ENCODE measurements at regions not wholly inside any gene's neighbourhood (a gene's known extent, or its start where the extent isn't known, plus 50 kb on each side); places are given as distances from the start of the nearest gene placed in this dataset.
"Not testable (repeated sequence)": the region's sequence is repeated elsewhere in the genome, so short reads cannot be mapped to it uniquely, and the experiment has no call there.

DNA sequence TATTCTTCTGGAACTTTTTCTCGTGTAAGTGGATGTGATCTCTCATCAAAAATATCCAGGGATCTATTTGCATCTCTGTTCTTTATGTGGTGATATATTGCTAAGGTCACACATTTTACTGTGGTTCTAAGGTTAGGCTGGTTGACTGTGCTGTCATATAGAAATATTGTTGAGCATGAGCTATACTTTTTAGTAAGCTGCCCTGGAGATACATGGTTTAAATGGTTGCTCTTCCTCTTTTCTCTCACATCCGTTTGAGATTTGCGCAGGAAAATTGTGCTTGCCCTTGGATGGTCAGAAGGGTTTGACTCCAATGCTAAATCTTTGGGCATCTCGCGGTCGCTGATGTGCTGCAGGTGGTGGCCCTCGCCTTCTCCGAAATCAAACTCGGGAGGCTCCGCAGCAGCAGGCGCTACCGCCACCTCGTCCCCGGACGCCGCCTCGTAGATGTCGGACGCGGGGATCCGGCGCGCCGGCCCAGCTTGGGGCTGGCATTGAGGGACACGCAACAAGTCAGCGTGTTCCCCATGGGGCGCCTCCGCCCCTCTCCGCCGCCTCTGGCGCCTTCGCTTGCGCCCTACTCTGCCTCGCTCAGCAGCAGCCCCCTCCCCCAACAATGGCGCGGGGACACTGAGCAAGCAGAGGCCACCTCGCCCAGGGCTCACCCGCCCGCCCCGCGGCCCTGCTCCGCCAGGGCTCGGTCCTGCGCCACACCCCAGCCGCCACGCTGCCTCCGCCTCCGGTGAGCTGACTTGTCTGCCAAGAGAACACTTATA is 154.5 kb downstream of the MSN start:
- peak overlapping the region; percentile 3; the same call in 1 of the 2 replicates for H3K4me3 ChIP-seq (ENCODE audit: low read length)
- no peak for TF ChIP-seq ZNF274 (IDR thresholded peaks at IDR 0.05; ENCODE audit: low read depth, low read length)

DNA sequence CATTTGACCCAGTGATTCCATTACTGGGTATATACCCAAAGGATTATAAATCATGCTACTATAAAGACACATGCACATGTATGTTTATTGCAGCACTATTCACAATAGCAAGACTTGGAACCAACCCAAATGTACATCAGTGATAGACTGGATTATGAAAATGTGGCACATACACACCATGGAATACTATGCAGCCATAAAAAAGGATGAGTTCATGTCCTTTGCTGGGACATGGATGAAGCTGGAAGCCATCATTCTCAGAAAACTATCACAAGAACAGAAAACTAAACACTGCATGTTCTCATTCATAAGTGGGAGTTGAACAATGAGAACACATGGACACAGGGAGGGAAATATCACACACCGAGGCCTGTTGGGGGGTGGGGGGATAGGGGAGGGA is 152.5 kb downstream of the MSN start:
- not testable (repeated sequence) for H3K4me3 ChIP-seq (ENCODE audit: low read length)

DNA sequence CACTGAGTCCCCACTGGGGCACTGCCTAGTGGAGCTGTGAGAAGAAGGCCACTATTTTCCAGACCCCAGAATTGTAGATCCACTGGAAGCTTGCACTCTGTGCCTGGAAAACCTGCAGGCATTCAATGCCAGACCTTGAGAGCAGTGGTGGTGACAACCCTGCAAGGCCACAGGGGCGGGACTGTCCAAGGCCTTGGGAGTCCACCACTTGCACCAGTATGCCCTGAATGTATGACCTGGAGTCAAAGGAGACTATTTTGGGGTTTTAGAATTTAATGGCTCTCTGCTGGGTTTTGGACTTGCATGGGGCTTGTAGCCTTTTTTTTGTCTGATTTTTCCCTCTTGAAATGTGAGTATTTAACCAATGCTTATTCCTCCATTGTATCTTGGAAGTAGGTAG is 145.8 kb downstream of the MSN start:
- no peak overlapping the region for H3K4me3 ChIP-seq (ENCODE audit: low read length)
- no peak for TF ChIP-seq ZNF274 (IDR thresholded peaks at IDR 0.05; ENCODE audit: low read depth, low read length)

DNA sequence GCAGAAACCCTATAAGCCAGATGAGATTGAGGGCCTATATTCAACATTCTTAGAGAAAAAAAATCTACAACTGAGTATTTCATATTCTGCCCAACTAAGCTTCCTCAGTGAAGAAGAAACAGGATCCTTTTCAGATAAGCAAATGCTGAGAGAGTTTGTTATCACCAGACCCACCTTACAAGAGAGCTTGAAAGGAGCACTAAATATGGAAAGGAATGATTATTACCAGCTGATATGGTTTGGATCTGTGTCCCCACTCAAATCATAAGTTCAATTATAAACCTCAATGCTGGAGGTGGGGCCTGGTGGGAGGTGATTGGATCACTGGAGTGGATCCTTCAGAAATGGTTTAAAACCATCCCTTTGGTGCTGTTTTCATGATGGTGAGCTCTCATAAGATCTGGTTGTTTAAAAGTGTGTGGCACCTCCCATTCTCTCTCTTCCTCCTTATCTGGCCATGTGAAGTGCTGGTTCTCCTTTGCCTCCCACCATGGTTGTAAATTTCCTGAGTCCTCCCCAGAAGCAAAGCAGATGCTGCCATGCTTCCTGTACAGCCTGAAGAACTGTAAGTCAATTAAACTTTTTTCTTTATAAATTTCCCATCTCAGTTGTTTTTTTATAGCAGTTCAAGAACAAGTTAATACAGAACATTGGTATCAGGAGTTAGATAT is 144.2 kb downstream of the MSN start:
- TF ChIP-seq ZNF274 (IDR thresholded peaks at IDR 0.05; ENCODE audit: low read depth, low read length), result no peak
- no peak overlapping the region for H3K4me3 ChIP-seq (ENCODE audit: low read length)

All from GM08714 (cell line).